ENCODE measurements at regions not wholly inside any gene's neighbourhood (a gene's known extent, or its start where the extent isn't known, plus 50 kb on each side); places are given as distances from the start of the nearest gene placed in this dataset.

- ATAC-seq (no peak), DNase-seq (no peak)
- no peak for TF ChIP-seq CTCF (IDR thresholded peaks at IDR 0.05)
- Histone ChIP-seq H3K4me1 (no peaks in the 10 kb centered on the region), H3K9me3 (no peaks in the 10 kb centered on the region), H3K36me3 (no peaks in the 10 kb centered on the region), H3K27me3 (no peaks in the 10 kb centered on the region), H3K27ac (no peak overlapping the region), H3K4me3 (no peak overlapping the region)
- intact Hi-C loops (cut with DNase I), result no loop called here
Measured at GRCh38 chr11:133663135-133663985, 131.1 kb upstream of the OPCML start.

GRCh38 chr11:133661846-133662245 is 129.5 kb upstream of the OPCML start:
- intact Hi-C loops (cut with DNase I), result no loop called here
- peaks cover 2% of the 10 kb centered on the region for H3K9me3 ChIP-seq

GRCh38 chr11:133660202-133660568 is 127.9 kb upstream of the OPCML start:
- no peak for DNase-seq
- no peak for TF ChIP-seq CTCF (IDR thresholded peaks at IDR 0.05)
- intact Hi-C loops (cut with DNase I), result no loop called here
- ATAC-seq, result no peak
- no peaks in the 10 kb centered on the region for H3K4me1 ChIP-seq
- H3K4me3 ChIP-seq, result no peak overlapping the region
- H3K27me3 ChIP-seq, result no peaks in the 10 kb centered on the region
- H3K9me3 ChIP-seq, result peaks cover 3% of the 10 kb centered on the region
- no peaks in the 10 kb centered on the region for H3K36me3 ChIP-seq
- no peak overlapping the region for H3K27ac ChIP-seq

More at GRCh38 chr11:133661846-133662245, 129.5 kb upstream of the OPCML start:
- TF ChIP-seq CTCF (IDR thresholded peaks at IDR 0.05), result no peak
- no peaks in the 10 kb centered on the region for H3K36me3 ChIP-seq
- H3K27me3 ChIP-seq, result no peaks in the 10 kb centered on the region
- DNase-seq (no peak), ATAC-seq (no peak)
- no peaks in the 10 kb centered on the region for H3K4me1 ChIP-seq
- no peak overlapping the region for H3K27ac ChIP-seq
- H3K4me3 ChIP-seq, result no peak overlapping the region

- no peak overlapping the region for H3K4me3 ChIP-seq
- no peak for ATAC-seq
- intact Hi-C loops (cut with DNase I), result no loop called here
- peaks cover 3% of the 10 kb centered on the region for H3K9me3 ChIP-seq
- no peak for DNase-seq
- no peaks in the 10 kb centered on the region for H3K4me1 ChIP-seq
- TF ChIP-seq CTCF (IDR thresholded peaks at IDR 0.05), result no peak
- no peaks in the 10 kb centered on the region for H3K27me3 ChIP-seq
- H3K36me3 ChIP-seq, result no peaks in the 10 kb centered on the region
- H3K27ac ChIP-seq, result no peak overlapping the region
Measured at GRCh38 chr11:133659538-133660201, 127.4 kb upstream of the OPCML start.

- Histone ChIP-seq H3K27ac (no peak overlapping the region), H3K4me3 (no peak overlapping the region), H3K27me3 (no peaks in the 10 kb centered on the region), H3K4me1 (no peaks in the 10 kb centered on the region), H3K9me3 (peaks cover 3% of the 10 kb centered on the region), H3K36me3 (no peaks in the 10 kb centered on the region)
- no peak for ATAC-seq
- no peak for TF ChIP-seq CTCF (IDR thresholded peaks at IDR 0.05)
- DNase-seq, result no peak
- intact Hi-C loops (cut with DNase I), result no loop called here
Measured at GRCh38 chr11:133657054-133657453, 124.8 kb upstream of the OPCML start.
